Tibial nerve (tissue), 4 donors: ENCODE measurements at regions not wholly inside any gene's neighbourhood (a gene's known extent, or its start where the extent isn't known, plus 50 kb on each side); places are given as distances from the start of the nearest gene placed in this dataset.

Source experiments
- EP300 ChIP-seq, 2 donors: sonication (generic); formaldehyde crosslinking; IDR thresholded peaks; one replicate each; pipeline ENCODE4 v1.6.1; 2017; ENCODE audit warnings: antibody characterized with exemption in 2 of 2, mild to moderate bottlenecking in 1 of 2
- POLR2A ChIP-seq, 2 donors: fragments of 450-650 bp; IDR thresholded peaks; one replicate each; pipeline ENCODE4 v1.6.1; 2017; ENCODE audit warnings: antibody characterized with exemption in 2 of 2, mild to moderate bottlenecking in 2 of 2, moderate library complexity in 2 of 2
- TF ChIP-seq, protein P1 (sequence below), 5 experiments: fragments of 200-600 bp in 3 of 5; fragments of 450-650 bp in 2 of 5; sonication (generic) in 3 of 5; IDR thresholded peaks; one replicate each; pipeline ENCODE4 v1.5.1; 2016 to 2019; ENCODE audit warnings: antibody characterized with exemption in 5 of 5, mild to moderate bottlenecking in 3 of 5, moderate library complexity in 2 of 5

DNA sequence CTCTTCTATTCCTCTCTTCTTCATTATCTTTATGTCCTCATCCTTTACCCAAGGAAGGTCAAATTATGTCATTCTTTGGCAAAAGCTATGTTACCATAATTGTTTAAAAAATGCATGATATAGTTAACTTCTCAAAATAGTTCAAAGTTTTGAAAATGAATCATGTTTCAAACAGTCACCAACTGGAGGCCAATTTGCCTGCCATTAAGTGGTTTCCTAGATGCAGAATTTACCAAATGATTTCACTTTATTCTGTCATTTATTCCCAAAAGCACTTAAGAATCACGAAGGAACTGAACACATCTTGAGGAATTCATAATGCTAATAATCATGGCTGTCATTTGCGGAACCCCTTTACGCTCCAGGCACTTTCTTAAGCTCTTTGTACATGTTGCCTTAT, 190.9 kb upstream of the CDH11 start:
- TF ChIP-seq EP300 (IDR thresholded peaks at IDR 0.05) (no peak), POLR2A (IDR thresholded peaks at IDR 0.05) (no peak)
- TF ChIP-seq, protein P1, sequence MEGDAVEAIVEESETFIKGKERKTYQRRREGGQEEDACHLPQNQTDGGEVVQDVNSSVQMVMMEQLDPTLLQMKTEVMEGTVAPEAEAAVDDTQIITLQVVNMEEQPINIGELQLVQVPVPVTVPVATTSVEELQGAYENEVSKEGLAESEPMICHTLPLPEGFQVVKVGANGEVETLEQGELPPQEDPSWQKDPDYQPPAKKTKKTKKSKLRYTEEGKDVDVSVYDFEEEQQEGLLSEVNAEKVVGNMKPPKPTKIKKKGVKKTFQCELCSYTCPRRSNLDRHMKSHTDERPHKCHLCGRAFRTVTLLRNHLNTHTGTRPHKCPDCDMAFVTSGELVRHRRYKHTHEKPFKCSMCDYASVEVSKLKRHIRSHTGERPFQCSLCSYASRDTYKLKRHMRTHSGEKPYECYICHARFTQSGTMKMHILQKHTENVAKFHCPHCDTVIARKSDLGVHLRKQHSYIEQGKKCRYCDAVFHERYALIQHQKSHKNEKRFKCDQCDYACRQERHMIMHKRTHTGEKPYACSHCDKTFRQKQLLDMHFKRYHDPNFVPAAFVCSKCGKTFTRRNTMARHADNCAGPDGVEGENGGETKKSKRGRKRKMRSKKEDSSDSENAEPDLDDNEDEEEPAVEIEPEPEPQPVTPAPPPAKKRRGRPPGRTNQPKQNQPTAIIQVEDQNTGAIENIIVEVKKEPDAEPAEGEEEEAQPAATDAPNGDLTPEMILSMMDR (IDR thresholded peaks at IDR 0.05), result no peak
